ENCODE measurements at regions not wholly inside any gene's neighbourhood (a gene's known extent, or its start where the extent isn't known, plus 50 kb on each side); places are given as distances from the start of the nearest gene placed in this dataset.
"Not testable (repeated sequence)": the region's sequence is repeated elsewhere in the genome, so short reads cannot be mapped to it uniquely, and the experiment has no call there.

GRCh38 chr2:240238201-240238600, 97.7 kb upstream of the OTOS start:
- H3K27me3 ChIP-seq (ENCODE audit: control insufficient read depth in 1 of 2, insufficient read depth in 2 of 2, low read length in 2 of 2), result no peaks in the 10 kb centered on the region
- no peak overlapping the region for H3K9ac ChIP-seq (ENCODE audit: low read length)
- H3K27ac ChIP-seq (ENCODE audit: low read depth, low read length), result no peak overlapping the region
- no peaks in the 10 kb centered on the region for H3K36me3 ChIP-seq (ENCODE audit: insufficient read depth, low read length)
- H3K9me3 ChIP-seq (ENCODE audit: low read length), result no peaks in the 10 kb centered on the region
- peaks cover 4% of the 10 kb centered on the region for H3K4me1 ChIP-seq (ENCODE audit: insufficient read depth, low read length)
- no peak overlapping the region for H3K4me3 ChIP-seq (ENCODE audit: low read depth in 1 of 2, low read length in 2 of 2)

GRCh38 chr2:240238786-240239185, 98.3 kb upstream of the OTOS start:
- no peaks in the 10 kb centered on the region for H3K27me3 ChIP-seq (ENCODE audit: control insufficient read depth in 1 of 2, insufficient read depth in 2 of 2, low read length in 2 of 2)
- H3K9me3 ChIP-seq (ENCODE audit: low read length), result no peaks in the 10 kb centered on the region
- peaks cover 4% of the 10 kb centered on the region for H3K4me1 ChIP-seq (ENCODE audit: insufficient read depth, low read length)
- no peak overlapping the region for H3K9ac ChIP-seq (ENCODE audit: low read length)
- no peak overlapping the region for H3K4me3 ChIP-seq (ENCODE audit: low read depth in 1 of 2, low read length in 2 of 2)
- no peaks in the 10 kb centered on the region for H3K36me3 ChIP-seq (ENCODE audit: insufficient read depth, low read length)
- H3K27ac ChIP-seq (ENCODE audit: low read depth, low read length), result no peak overlapping the region

- Histone ChIP-seq H3K4me3 (ENCODE audit: low read depth in 1 of 2, low read length in 2 of 2) (no peak overlapping the region), H3K4me1 (ENCODE audit: insufficient read depth, low read length) (peaks cover 4% of the 10 kb centered on the region), H3K27me3 (ENCODE audit: control insufficient read depth in 1 of 2, insufficient read depth in 2 of 2, low read length in 2 of 2) (no peaks in the 10 kb centered on the region), H3K9me3 (ENCODE audit: low read length) (no peaks in the 10 kb centered on the region), H3K9ac (ENCODE audit: low read length) (no peak overlapping the region), H3K27ac (ENCODE audit: low read depth, low read length) (no peak overlapping the region), H3K36me3 (ENCODE audit: insufficient read depth, low read length) (no peaks in the 10 kb centered on the region)
Measured at GRCh38 chr2:240239325-240239724, 98.9 kb upstream of the OTOS start.

- Histone ChIP-seq H3K9ac (ENCODE audit: low read length) (no peak overlapping the region), H3K36me3 (ENCODE audit: insufficient read depth, low read length) (no peaks in the 10 kb centered on the region), H3K27ac (ENCODE audit: low read depth, low read length) (no peak overlapping the region), H3K4me3 (ENCODE audit: low read depth in 1 of 2, low read length in 2 of 2) (no peak overlapping the region), H3K4me1 (ENCODE audit: insufficient read depth, low read length) (peaks cover 4% of the 10 kb centered on the region), H3K9me3 (ENCODE audit: low read length) (no peaks in the 10 kb centered on the region), H3K27me3 (ENCODE audit: control insufficient read depth in 1 of 2, insufficient read depth in 2 of 2, low read length in 2 of 2) (no peaks in the 10 kb centered on the region)
Measured at GRCh38 chr2:240240017-240240734, 99.7 kb upstream of the OTOS start.

GRCh38 chr2:240240781-240241180, 100.3 kb upstream of the OTOS start:
- H3K9ac ChIP-seq (ENCODE audit: low read length), result no peak overlapping the region
- H3K4me3 ChIP-seq (ENCODE audit: low read depth in 1 of 2, low read length in 2 of 2), result no peak overlapping the region
- H3K4me1 ChIP-seq (ENCODE audit: insufficient read depth, low read length), result peaks cover 4% of the 10 kb centered on the region
- H3K27ac ChIP-seq (ENCODE audit: low read depth, low read length), result no peak overlapping the region
- H3K27me3 ChIP-seq (ENCODE audit: control insufficient read depth in 1 of 2, insufficient read depth in 2 of 2, low read length in 2 of 2), result no peaks in the 10 kb centered on the region
- no peaks in the 10 kb centered on the region for H3K36me3 ChIP-seq (ENCODE audit: insufficient read depth, low read length)
- no peaks in the 10 kb centered on the region for H3K9me3 ChIP-seq (ENCODE audit: low read length)

- no peak overlapping the region for H3K4me3 ChIP-seq (ENCODE audit: low read depth in 1 of 2, low read length in 2 of 2)
- H3K4me1 ChIP-seq (ENCODE audit: insufficient read depth, low read length), result no peaks in the 10 kb centered on the region
- H3K9ac ChIP-seq (ENCODE audit: low read length), result no peak overlapping the region
- H3K36me3 ChIP-seq (ENCODE audit: insufficient read depth, low read length), result no peaks in the 10 kb centered on the region
- no peak overlapping the region for H3K27ac ChIP-seq (ENCODE audit: low read depth, low read length)
- no peaks in the 10 kb centered on the region for H3K9me3 ChIP-seq (ENCODE audit: low read length)
- H3K27me3 ChIP-seq (ENCODE audit: control insufficient read depth in 1 of 2, insufficient read depth in 2 of 2, low read length in 2 of 2), result no peaks in the 10 kb centered on the region
Measured at GRCh38 chr2:240241572-240241971, 101.1 kb upstream of the OTOS start.

GRCh38 chr2:240243049-240243448, 102.6 kb upstream of the OTOS start:
- not testable (repeated sequence) for H3K27ac ChIP-seq (ENCODE audit: low read depth, low read length); H3K9ac ChIP-seq (ENCODE audit: low read length); H3K27me3 ChIP-seq (ENCODE audit: control insufficient read depth in 1 of 2, insufficient read depth in 2 of 2, low read length in 2 of 2); H3K36me3 ChIP-seq (ENCODE audit: insufficient read depth, low read length); H3K4me3 ChIP-seq (ENCODE audit: low read depth in 1 of 2, low read length in 2 of 2); H3K4me1 ChIP-seq (ENCODE audit: insufficient read depth, low read length); H3K9me3 ChIP-seq (ENCODE audit: low read length)

- Histone ChIP-seq H3K36me3 (ENCODE audit: insufficient read depth, low read length) (no peaks in the 10 kb centered on the region), H3K9me3 (ENCODE audit: low read length) (no peaks in the 10 kb centered on the region), H3K9ac (ENCODE audit: low read length) (no peak overlapping the region), H3K4me3 (ENCODE audit: low read depth in 1 of 2, low read length in 2 of 2) (no peak overlapping the region), H3K27ac (ENCODE audit: low read depth, low read length) (no peak overlapping the region), H3K4me1 (ENCODE audit: insufficient read depth, low read length) (no peaks in the 10 kb centered on the region), H3K27me3 (ENCODE audit: control insufficient read depth in 1 of 2, insufficient read depth in 2 of 2, low read length in 2 of 2) (no peaks in the 10 kb centered on the region)
Measured at GRCh38 chr2:240244543-240244942, 104.1 kb upstream of the OTOS start.

- H3K27ac ChIP-seq (ENCODE audit: low read depth, low read length), result no peak overlapping the region
- H3K4me3 ChIP-seq (ENCODE audit: low read depth in 1 of 2, low read length in 2 of 2), result no peak overlapping the region
- H3K4me1 ChIP-seq (ENCODE audit: insufficient read depth, low read length), result no peaks in the 10 kb centered on the region
- H3K36me3 ChIP-seq (ENCODE audit: insufficient read depth, low read length), result no peaks in the 10 kb centered on the region
- H3K9me3 ChIP-seq (ENCODE audit: low read length), result no peaks in the 10 kb centered on the region
- H3K9ac ChIP-seq (ENCODE audit: low read length), result no peak overlapping the region
- no peaks in the 10 kb centered on the region for H3K27me3 ChIP-seq (ENCODE audit: control insufficient read depth in 1 of 2, insufficient read depth in 2 of 2, low read length in 2 of 2)
Measured at GRCh38 chr2:240245184-240245583, 104.7 kb upstream of the OTOS start.

GRCh38 chr2:240245706-240246105, 105.2 kb upstream of the OTOS start:
- Histone ChIP-seq H3K9ac (ENCODE audit: low read length) (no peak overlapping the region), H3K36me3 (ENCODE audit: insufficient read depth, low read length) (no peaks in the 10 kb centered on the region), H3K9me3 (ENCODE audit: low read length) (no peaks in the 10 kb centered on the region), H3K27me3 (ENCODE audit: control insufficient read depth in 1 of 2, insufficient read depth in 2 of 2, low read length in 2 of 2) (no peaks in the 10 kb centered on the region), H3K4me3 (ENCODE audit: low read depth in 1 of 2, low read length in 2 of 2) (no peak overlapping the region), H3K4me1 (ENCODE audit: insufficient read depth, low read length) (peaks cover 1% of the 10 kb centered on the region), H3K27ac (ENCODE audit: low read depth, low read length) (no peak overlapping the region)

- no peaks in the 10 kb centered on the region for H3K36me3 ChIP-seq (ENCODE audit: insufficient read depth, low read length)
- peaks cover 7% of the 10 kb centered on the region for H3K4me1 ChIP-seq (ENCODE audit: insufficient read depth, low read length)
- H3K4me3 ChIP-seq (ENCODE audit: low read depth in 1 of 2, low read length in 2 of 2), result no peak overlapping the region
- H3K9ac ChIP-seq (ENCODE audit: low read length), result no peak overlapping the region
- H3K9me3 ChIP-seq (ENCODE audit: low read length), result no peaks in the 10 kb centered on the region
- no peaks in the 10 kb centered on the region for H3K27me3 ChIP-seq (ENCODE audit: control insufficient read depth in 1 of 2, insufficient read depth in 2 of 2, low read length in 2 of 2)
- H3K27ac ChIP-seq (ENCODE audit: low read depth, low read length), result no peak overlapping the region
Measured at GRCh38 chr2:240246173-240246820, 105.8 kb upstream of the OTOS start.

All from muscle layer of colon (tissue), 2 donors.